BJ (cell line): ENCODE measurements at regions not wholly inside any gene's neighbourhood (a gene's known extent, or its start where the extent isn't known, plus 50 kb on each side); places are given as distances from the start of the nearest gene placed in this dataset.

ENCODE experiments used
- CTCF ChIA-PET: fragments of 350-600 bp; formaldehyde crosslinking; extraction: SDS; loops from one replicate; lab custom pipeline; 2021; ENCODE audit warnings: antibody characterized with exemption, inconsistent platforms; lab: Yijun Ruan, JAX
- POLR2A ChIA-PET: fragments of 300-600 bp; sonication (Branson Sonifier 250); formaldehyde crosslinking; extraction: SDS; loops from one replicate; lab custom pipeline; 2021; ENCODE audit warnings: antibody characterized with exemption; lab: Charles Lee
- DNase-seq: peaks from one replicate; pipeline ENCODE4 v3.0.0-alpha.2; 2011; ENCODE audit warnings: low read depth
- H3K27me3 ChIP-seq: 2 replicates; pipeline ENCODE4 v1.6.0; 2011; ENCODE audit warnings: low read length; ENCODE audit not compliant: control insufficient read depth, insufficient read depth
- H3K36me3 ChIP-seq: 2 replicates; pipeline ENCODE4 v1.5.1; 2011; ENCODE audit warnings: low read length; ENCODE audit not compliant: control insufficient read depth, insufficient read depth
- H3K4me3 ChIP-seq: 2 replicates; pipeline ENCODE4 v1.5.1; 2011; ENCODE audit warnings: low read depth, mild to moderate bottlenecking, control low read depth, low read length
- CTCF ChIP-seq: IDR thresholded peaks from 2 replicates; pipeline ENCODE4 v1.5.1; 2011; ENCODE audit warnings: low read depth, mild to moderate bottlenecking, control low read depth, inconsistent platforms, low read length, moderate library complexity; ENCODE audit not compliant: insufficient read depth

- Histone ChIP-seq H3K4me3 (no peak overlapping the region), H3K27me3 (no peaks in the 10 kb centered on the region), H3K36me3 (no peaks in the 10 kb centered on the region)
- no peak for DNase-seq
- ChIA-PET CTCF (no interaction called here), POLR2A (no interaction called here)
- TF ChIP-seq CTCF, result no peak
Observed at GRCh38 chr2:80874374-80874773, 569.8 kb upstream of the LRRTM1 start.

- Histone ChIP-seq H3K4me3 (no peak overlapping the region), H3K36me3 (no peaks in the 10 kb centered on the region), H3K27me3 (no peaks in the 10 kb centered on the region)
- CTCF ChIA-PET, result no interaction called here
- TF ChIP-seq CTCF, result no peak
- no peak for DNase-seq
- POLR2A ChIA-PET, result no interaction called here
Observed at GRCh38 chr2:80869858-80870438, 565.4 kb upstream of the LRRTM1 start.

GRCh38 chr2:80863147-80863714 is 558.7 kb upstream of the LRRTM1 start:
- CTCF ChIA-PET, result no interaction called here

GRCh38 chr2:80858965-80859364 is 554.4 kb upstream of the LRRTM1 start:
- Histone ChIP-seq H3K36me3 (no peaks in the 10 kb centered on the region), H3K27me3 (no peaks in the 10 kb centered on the region), H3K4me3 (no peak overlapping the region)
- TF ChIP-seq CTCF, result no peak
- no peak for DNase-seq
- ChIA-PET CTCF (interaction anchor here (1.8 kb wide), 1 partner anchor 10 kb away, joined by 4 read pairs; no protein-coding TSS in a partner anchor), POLR2A (no interaction called here)

More at GRCh38 chr2:80863147-80863714, 558.7 kb upstream of the LRRTM1 start:
- H3K36me3 ChIP-seq, result no peaks in the 10 kb centered on the region
- no peak for DNase-seq
- no peak for TF ChIP-seq CTCF
- POLR2A ChIA-PET, result no interaction called here
- no peak overlapping the region for H3K4me3 ChIP-seq
- no peaks in the 10 kb centered on the region for H3K27me3 ChIP-seq

GRCh38 chr2:80856227-80856626 is 551.7 kb upstream of the LRRTM1 start:
- ChIA-PET CTCF (no interaction called here), POLR2A (no interaction called here)
- Histone ChIP-seq H3K36me3 (no peaks in the 10 kb centered on the region), H3K4me3 (no peak overlapping the region), H3K27me3 (no peaks in the 10 kb centered on the region)
- no peak for DNase-seq
- TF ChIP-seq CTCF, result no peak
